ENCODE measurements at regions not wholly inside any gene's neighbourhood (a gene's known extent, or its start where the extent isn't known, plus 50 kb on each side); places are given as distances from the start of the nearest gene placed in this dataset.
"Not testable (repeated sequence)": the region's sequence is repeated elsewhere in the genome, so short reads cannot be mapped to it uniquely, and the experiment has no call there.

- Histone ChIP-seq H3K4me3 (ENCODE audit: low read depth in 1 of 2, low read length in 1 of 2) (no peak overlapping the region), H3K27me3 (no peaks in the 10 kb centered on the region), H3K4me1 (ENCODE audit: control insufficient read depth in 1 of 2, insufficient read depth in 1 of 2, low read depth in 1 of 2, low read length in 1 of 2) (peaks cover 10 to 13% of the 10 kb centered on the region in 2 experiments), H3K36me3 (no peaks in the 10 kb centered on the region), H3K27ac (no peak overlapping the region), H3K9me3 (no peaks in the 10 kb centered on the region)
- no peak for TF ChIP-seq CTCF (IDR thresholded peaks at IDR 0.05)
Observed at GRCh38 chr12:11545484-11546330, 103.8 kb upstream of the ETV6 start.

- not testable (repeated sequence) for H3K36me3 ChIP-seq; H3K4me3 ChIP-seq (ENCODE audit: low read depth in 1 of 2, low read length in 1 of 2); H3K9me3 ChIP-seq; H3K27me3 ChIP-seq; H3K27ac ChIP-seq
- peaks cover 10 to 13% of the 10 kb centered on the region in 2 experiments for H3K4me1 ChIP-seq (ENCODE audit: control insufficient read depth in 1 of 2, insufficient read depth in 1 of 2, low read depth in 1 of 2, low read length in 1 of 2)
Observed at GRCh38 chr12:11546582-11547270, 102.7 kb upstream of the ETV6 start.

DNA sequence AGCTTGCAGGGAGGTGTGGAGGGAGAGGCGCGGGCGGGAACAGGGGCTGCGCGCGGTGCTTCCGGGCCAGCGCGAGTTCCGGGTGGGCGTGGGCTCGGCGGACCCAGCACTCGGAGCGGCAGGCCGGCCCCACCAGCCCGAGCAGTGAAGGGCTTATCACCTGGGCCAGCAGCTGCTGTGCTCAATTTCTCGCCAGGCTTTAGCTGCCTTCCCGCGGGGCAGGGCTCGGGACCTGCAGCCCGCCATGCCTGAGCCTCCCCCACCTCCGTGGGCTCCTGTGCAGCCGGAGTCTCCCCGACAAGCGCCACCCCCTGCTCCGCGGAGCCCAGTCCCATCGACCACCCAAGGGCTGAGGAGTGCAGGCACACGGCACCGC lies 102.2 kb upstream of the ETV6 start:
- not testable (repeated sequence) for H3K36me3 ChIP-seq; H3K9me3 ChIP-seq; H3K27me3 ChIP-seq; H3K4me3 ChIP-seq (ENCODE audit: low read depth in 1 of 2, low read length in 1 of 2); H3K27ac ChIP-seq
- H3K4me1 ChIP-seq (ENCODE audit: control insufficient read depth in 1 of 2, insufficient read depth in 1 of 2, low read depth in 1 of 2, low read length in 1 of 2), result peaks cover 10 to 13% of the 10 kb centered on the region in 2 experiments

- TF ChIP-seq CTCF (IDR thresholded peaks at IDR 0.05), result no peak
- Histone ChIP-seq H3K4me3 (ENCODE audit: low read depth in 1 of 2, low read length in 1 of 2) (no peak overlapping the region), H3K9me3 (no peaks in the 10 kb centered on the region), H3K27me3 (no peaks in the 10 kb centered on the region), H3K27ac (no peak overlapping the region), H3K36me3 (no peaks in the 10 kb centered on the region), H3K4me1 (ENCODE audit: control insufficient read depth in 1 of 2, insufficient read depth in 1 of 2, low read depth in 1 of 2, low read length in 1 of 2) (peaks cover 10 to 13% of the 10 kb centered on the region in 2 experiments)
Observed at GRCh38 chr12:11549119-11549518, 100.4 kb upstream of the ETV6 start.

- no peak overlapping the region for H3K27ac ChIP-seq
- no peak for TF ChIP-seq CTCF (IDR thresholded peaks at IDR 0.05)
- H3K4me1 ChIP-seq (ENCODE audit: control insufficient read depth in 1 of 2, insufficient read depth in 1 of 2, low read depth in 1 of 2, low read length in 1 of 2), result no peaks in the 10 kb centered on the region
- H3K27me3 ChIP-seq, result no peaks in the 10 kb centered on the region
- no peaks in the 10 kb centered on the region for H3K36me3 ChIP-seq
- no peak overlapping the region for H3K4me3 ChIP-seq (ENCODE audit: low read depth in 1 of 2, low read length in 1 of 2)
- H3K9me3 ChIP-seq, result no peaks in the 10 kb centered on the region
Observed at GRCh38 chr12:11553871-11554533, 95.5 kb upstream of the ETV6 start.

GRCh38 chr12:11555195-11555594 lies 94.3 kb upstream of the ETV6 start:
- no peaks in the 10 kb centered on the region for H3K36me3 ChIP-seq
- H3K4me3 ChIP-seq (ENCODE audit: low read depth in 1 of 2, low read length in 1 of 2), result no peak overlapping the region
- H3K27ac ChIP-seq, result no peak overlapping the region
- no peaks in the 10 kb centered on the region for H3K9me3 ChIP-seq
- no peak for TF ChIP-seq CTCF (IDR thresholded peaks at IDR 0.05)
- no peaks in the 10 kb centered on the region for H3K4me1 ChIP-seq (ENCODE audit: control insufficient read depth in 1 of 2, insufficient read depth in 1 of 2, low read depth in 1 of 2, low read length in 1 of 2)
- H3K27me3 ChIP-seq, result no peaks in the 10 kb centered on the region
